Astrocyte (in vitro differentiated cells and primary cell): ENCODE measurements at regions not wholly inside any gene's neighbourhood (a gene's known extent, or its start where the extent isn't known, plus 50 kb on each side); places are given as distances from the start of the nearest gene placed in this dataset.

Source experiments
- CTCF ChIP-seq: IDR thresholded peaks from 2 replicates; pipeline ENCODE4 v1.5.1; 2011; ENCODE audit warnings: low read depth, mild to moderate bottlenecking, inconsistent platforms, low read length, moderate library complexity; ENCODE audit not compliant: insufficient read depth
- EZH2 ChIP-seq: IDR thresholded peaks from 2 replicates; pipeline ENCODE4 v1.6.1; 2012; ENCODE audit warnings: mild to moderate bottlenecking, low read length, inconsistent platforms; ENCODE audit not compliant: insufficient read depth

- TF ChIP-seq CTCF, result no peak
- TF ChIP-seq EZH2, result no peak
Measured at GRCh38 chr2:2662847-2663356, 331.8 kb upstream of the MYT1L start.
